ENCODE measurements at regions not wholly inside any gene's neighbourhood (a gene's known extent, or its start where the extent isn't known, plus 50 kb on each side); places are given as distances from the start of the nearest gene placed in this dataset.

DNA sequence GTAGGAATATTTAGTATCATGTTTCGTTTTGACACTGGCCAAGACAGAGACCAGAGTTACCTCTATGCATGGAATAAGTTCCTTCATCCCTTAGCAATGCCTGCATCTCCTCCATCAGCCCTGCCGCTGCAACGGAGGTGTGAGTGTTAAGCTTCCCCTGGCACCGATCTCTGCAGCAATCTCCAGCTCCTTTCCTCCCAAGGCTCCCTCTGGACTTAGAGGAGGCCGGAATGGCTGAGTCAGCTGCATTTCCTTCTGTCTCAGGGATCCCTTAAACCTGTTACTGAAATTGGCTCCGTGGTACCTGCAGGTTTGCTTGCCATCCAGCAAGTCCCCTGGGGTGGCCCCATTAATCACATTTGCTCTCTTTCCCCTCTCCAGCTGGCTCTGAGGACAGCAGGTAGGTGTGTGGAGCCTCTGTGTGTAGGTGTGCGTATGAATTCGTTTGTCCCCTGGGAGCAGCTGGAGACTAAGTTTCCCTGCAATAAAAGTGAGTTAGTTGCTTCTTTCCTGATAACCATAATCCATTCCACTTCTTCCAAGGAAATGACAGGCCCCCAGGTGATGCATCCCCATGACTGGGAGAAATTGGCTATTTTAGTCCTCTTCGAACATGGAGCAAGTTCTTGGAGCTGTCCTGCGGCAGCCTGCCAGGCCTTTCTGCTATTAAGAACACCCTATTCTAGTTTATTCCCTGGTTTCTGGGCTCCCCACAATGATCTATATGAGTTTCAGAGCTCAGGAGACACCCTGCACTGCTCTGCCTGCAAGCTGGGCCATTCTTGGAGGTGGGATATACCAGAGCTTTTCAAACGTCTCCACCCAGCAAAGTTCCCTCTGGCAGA is 457.2 kb upstream of the CADM1 start:
- TF ChIP-seq, protein P1, sequence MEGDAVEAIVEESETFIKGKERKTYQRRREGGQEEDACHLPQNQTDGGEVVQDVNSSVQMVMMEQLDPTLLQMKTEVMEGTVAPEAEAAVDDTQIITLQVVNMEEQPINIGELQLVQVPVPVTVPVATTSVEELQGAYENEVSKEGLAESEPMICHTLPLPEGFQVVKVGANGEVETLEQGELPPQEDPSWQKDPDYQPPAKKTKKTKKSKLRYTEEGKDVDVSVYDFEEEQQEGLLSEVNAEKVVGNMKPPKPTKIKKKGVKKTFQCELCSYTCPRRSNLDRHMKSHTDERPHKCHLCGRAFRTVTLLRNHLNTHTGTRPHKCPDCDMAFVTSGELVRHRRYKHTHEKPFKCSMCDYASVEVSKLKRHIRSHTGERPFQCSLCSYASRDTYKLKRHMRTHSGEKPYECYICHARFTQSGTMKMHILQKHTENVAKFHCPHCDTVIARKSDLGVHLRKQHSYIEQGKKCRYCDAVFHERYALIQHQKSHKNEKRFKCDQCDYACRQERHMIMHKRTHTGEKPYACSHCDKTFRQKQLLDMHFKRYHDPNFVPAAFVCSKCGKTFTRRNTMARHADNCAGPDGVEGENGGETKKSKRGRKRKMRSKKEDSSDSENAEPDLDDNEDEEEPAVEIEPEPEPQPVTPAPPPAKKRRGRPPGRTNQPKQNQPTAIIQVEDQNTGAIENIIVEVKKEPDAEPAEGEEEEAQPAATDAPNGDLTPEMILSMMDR (IDR thresholded peaks at IDR 0.05), result no peak
- no peak for TF ChIP-seq POLR2A (IDR thresholded peaks at IDR 0.05)
